Liver (tissue), 3 donors: ENCODE measurements at regions not wholly inside any gene's neighbourhood (a gene's known extent, or its start where the extent isn't known, plus 50 kb on each side); places are given as distances from the start of the nearest gene placed in this dataset.

Experiments
- CTCF ChIP-seq: fragments of 150-350 bp; IDR thresholded peaks from 2 replicates; pipeline ENCODE4 v1.5.1; 2017; ENCODE audit warnings: improper control_type of control experiment, low read depth, low read length; ENCODE audit not compliant: missing input control
- EGR1 ChIP-seq, 2 donors: IDR thresholded peaks; 2 replicates each; pipeline ENCODE4 v1.6.1; 2016 to 2018; ENCODE audit warnings: antibody characterized with exemption in 2 of 2, low read depth in 2 of 2
- GABPA ChIP-seq, 2 donors: IDR thresholded peaks in 1 of 2; conservative IDR thresholded peaks in 1 of 2; 2 replicates each; pipeline ENCODE4 v1.6.1; 2016; ENCODE audit warnings: antibody characterized with exemption in 2 of 2, mild to moderate bottlenecking in 1 of 2, moderate library complexity in 1 of 2
- JUND ChIP-seq, 2 donors: IDR thresholded peaks; 2 replicates each; pipeline ENCODE4 v1.6.1; 2016; ENCODE audit warnings: antibody characterized with exemption in 2 of 2
- MAX ChIP-seq: IDR thresholded peaks from 2 replicates; pipeline ENCODE4 v1.6.1; 2016; ENCODE audit warnings: antibody characterized with exemption
- RAD21 ChIP-seq, 2 donors: IDR thresholded peaks; 2 replicates each; pipeline ENCODE4 v1.6.1; 2016; ENCODE audit warnings: antibody characterized with exemption in 2 of 2, mild to moderate bottlenecking in 2 of 2
- REST ChIP-seq: IDR thresholded peaks from 2 replicates; pipeline ENCODE4 v1.6.1; 2016; ENCODE audit warnings: antibody characterized with exemption, mild to moderate bottlenecking
- SP1 ChIP-seq: IDR thresholded peaks from 2 replicates; pipeline ENCODE4 v1.6.1; 2018; ENCODE audit warnings: antibody characterized with exemption, mild to moderate bottlenecking
- TAF1 ChIP-seq: conservative IDR thresholded peaks from 2 replicates; pipeline ENCODE4 v1.6.1; 2016; ENCODE audit warnings: antibody characterized with exemption, mild to moderate bottlenecking
- YY1 ChIP-seq: IDR thresholded peaks from 2 replicates; pipeline ENCODE4 v1.6.1; 2016; ENCODE audit warnings: antibody characterized with exemption, mild to moderate bottlenecking
- donor health status: healthy.
- donor health status: healthy.

GRCh38 chr1:232180779-232181136 is 449.2 kb downstream of the SIPA1L2 start:
- TF ChIP-seq SP1 = no peak
- no peak for TF ChIP-seq CTCF
- TF ChIP-seq RAD21 (IDR thresholded peaks at IDR 0.05) = no peak
- TF ChIP-seq MAX = no peak
- no peak for TF ChIP-seq JUND (IDR thresholded peaks at IDR 0.05)
- TF ChIP-seq REST = no peak
- TF ChIP-seq EGR1 (IDR thresholded peaks at IDR 0.05; ENCODE audit: low read depth in 2 of 2) = no peak
- TF ChIP-seq TAF1 = no peak
- TF ChIP-seq YY1 = no peak
- no peak for TF ChIP-seq GABPA (IDR thresholded peaks at IDR 0.05 in 1 of 2, conservative IDR thresholded peaks at IDR 0.05 in 1 of 2)
